ENCODE measurements at regions not wholly inside any gene's neighbourhood (a gene's known extent, or its start where the extent isn't known, plus 50 kb on each side); places are given as distances from the start of the nearest gene placed in this dataset.

DNA sequence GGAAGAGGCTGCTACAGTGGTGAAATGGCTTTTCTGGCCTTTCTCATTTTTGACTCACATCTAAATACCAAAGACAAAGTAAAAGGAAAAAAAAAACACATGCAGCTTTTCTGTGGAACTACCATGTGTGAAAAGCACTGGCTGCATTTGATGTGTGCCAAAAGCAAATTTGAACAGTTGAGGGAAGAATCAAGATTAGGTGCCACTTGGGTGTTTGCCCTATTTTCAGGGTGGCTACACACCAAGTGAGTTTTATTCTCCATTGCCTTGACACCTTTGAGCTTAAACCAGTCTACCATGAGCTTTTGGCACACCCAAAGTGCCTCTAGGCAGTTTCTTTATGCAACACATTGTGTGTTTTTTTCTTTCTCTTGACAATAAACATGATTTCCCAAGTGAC is 423.9 kb downstream of the FAM133A start:
- Histone ChIP-seq H3K9me3 (ENCODE audit: control insufficient read depth in 2 of 2, low read length in 2 of 2) (no peaks in the 10 kb centered on the region), H3K27me3 (ENCODE audit: control insufficient read depth, insufficient read depth, low read length) (no peaks in the 10 kb centered on the region), H3K27ac (ENCODE audit: insufficient read depth, low read length, poor library complexity, severe bottlenecking) (no peak overlapping the region), H3K4me3 (ENCODE audit: low read depth, low read length) (no peak overlapping the region), H3K36me3 (ENCODE audit: control insufficient read depth, insufficient read depth, low read length) (no peaks in the 10 kb centered on the region), H3K4me1 (ENCODE audit: control insufficient read depth, insufficient read depth, low read length, poor library complexity, severe bottlenecking) (no peaks in the 10 kb centered on the region)
- Mint-ChIP-seq H3K4me3 (no peak overlapping the region), H3K36me3 (no peaks in the 10 kb centered on the region), H3K27me3 (no peaks in the 10 kb centered on the region), H3K9me3 (peaks cover 0 to 5% (median 3%) of the 10 kb centered on the region in 7 donors), H3K27ac (no peak overlapping the region), H3K4me1 (peaks cover 0 to 8% (median 0%) of the 10 kb centered on the region in 4 donors)
- no peak for ATAC-seq (ENCODE audit: low read depth in 2 of 2)
- no peak for DNase-seq

- DNase-seq, result no peak
- no peak overlapping the region for H3K4me3 ChIP-seq (ENCODE audit: low read depth, low read length)
- peaks cover 0 to 4% (median 2%) of the 10 kb centered on the region in 7 donors for H3K9me3 Mint-ChIP-seq
- no peak overlapping the region for H3K27ac ChIP-seq (ENCODE audit: insufficient read depth, low read length, poor library complexity, severe bottlenecking)
- no peak overlapping the region for H3K4me3 Mint-ChIP-seq
- ATAC-seq (ENCODE audit: low read depth in 2 of 2), result no peak
- H3K27ac Mint-ChIP-seq, result no peak overlapping the region
- H3K27me3 Mint-ChIP-seq, result no peaks in the 10 kb centered on the region
- no peaks in the 10 kb centered on the region for H3K4me1 Mint-ChIP-seq
- H3K4me1 ChIP-seq (ENCODE audit: control insufficient read depth, insufficient read depth, low read length, poor library complexity, severe bottlenecking), result no peaks in the 10 kb centered on the region
- H3K36me3 ChIP-seq (ENCODE audit: control insufficient read depth, insufficient read depth, low read length), result no peaks in the 10 kb centered on the region
- H3K27me3 ChIP-seq (ENCODE audit: control insufficient read depth, insufficient read depth, low read length), result no peaks in the 10 kb centered on the region
- H3K9me3 ChIP-seq (ENCODE audit: control insufficient read depth in 2 of 2, low read length in 2 of 2), result no peaks in the 10 kb centered on the region
- H3K36me3 Mint-ChIP-seq, result no peaks in the 10 kb centered on the region
These were observed 434.0 kb downstream of the FAM133A start for GRCh38 chrX:94107981-94108380.

GRCh38 chrX:94114362-94114761 is 440.4 kb downstream of the FAM133A start:
- no peak overlapping the region for H3K4me3 Mint-ChIP-seq

DNA sequence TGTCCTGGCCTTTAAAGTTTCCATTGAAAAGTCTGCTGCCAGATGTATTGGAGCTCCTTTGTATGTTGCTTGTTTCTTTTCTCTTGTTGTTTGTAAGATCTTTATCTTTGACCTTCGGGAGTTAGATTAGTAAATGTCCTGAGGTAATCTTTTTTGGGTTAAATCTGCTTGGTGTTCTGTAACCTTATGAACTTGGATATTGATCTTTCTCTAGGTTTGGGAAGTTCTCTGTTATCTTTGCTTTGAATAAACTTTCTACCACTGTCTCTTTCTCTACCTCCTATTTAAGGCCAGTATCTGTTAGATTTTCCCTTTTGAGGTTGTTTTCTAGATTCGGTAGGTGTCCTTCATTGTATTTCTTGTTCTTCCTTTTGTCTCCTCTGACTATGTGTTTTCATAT is 447.8 kb downstream of the FAM133A start:
- Mint-ChIP-seq H3K27ac (no peak overlapping the region), H3K4me3 (no peak overlapping the region), H3K36me3 (no peaks in the 10 kb centered on the region), H3K4me1 (no peaks in the 10 kb centered on the region), H3K27me3 (no peaks in the 10 kb centered on the region), H3K9me3 (peaks cover 0 to 5% (median 0%) of the 10 kb centered on the region in 7 donors)
- DNase-seq (no peak), ATAC-seq (ENCODE audit: low read depth in 2 of 2) (no peak)
- Histone ChIP-seq H3K4me1 (ENCODE audit: control insufficient read depth, insufficient read depth, low read length, poor library complexity, severe bottlenecking) (no peaks in the 10 kb centered on the region), H3K4me3 (ENCODE audit: low read depth, low read length) (no peak overlapping the region), H3K27ac (ENCODE audit: insufficient read depth, low read length, poor library complexity, severe bottlenecking) (no peak overlapping the region), H3K27me3 (ENCODE audit: control insufficient read depth, insufficient read depth, low read length) (no peaks in the 10 kb centered on the region), H3K36me3 (ENCODE audit: control insufficient read depth, insufficient read depth, low read length) (no peaks in the 10 kb centered on the region), H3K9me3 (ENCODE audit: control insufficient read depth in 2 of 2, low read length in 2 of 2) (no peaks in the 10 kb centered on the region)

More at GRCh38 chrX:94114362-94114761, 440.4 kb downstream of the FAM133A start:
- H3K9me3 ChIP-seq (ENCODE audit: control insufficient read depth in 2 of 2, low read length in 2 of 2), result no peaks in the 10 kb centered on the region
- ATAC-seq (ENCODE audit: low read depth in 2 of 2), result no peak
- H3K4me1 Mint-ChIP-seq, result no peaks in the 10 kb centered on the region
- H3K9me3 Mint-ChIP-seq, result peaks cover 0 to 3% (median 0%) of the 10 kb centered on the region in 7 donors
- DNase-seq, result no peak
- H3K36me3 Mint-ChIP-seq, result no peaks in the 10 kb centered on the region
- no peaks in the 10 kb centered on the region for H3K27me3 ChIP-seq (ENCODE audit: control insufficient read depth, insufficient read depth, low read length)
- H3K4me3 ChIP-seq (ENCODE audit: low read depth, low read length), result no peak overlapping the region
- no peaks in the 10 kb centered on the region for H3K27me3 Mint-ChIP-seq
- no peak overlapping the region for H3K27ac ChIP-seq (ENCODE audit: insufficient read depth, low read length, poor library complexity, severe bottlenecking)
- H3K36me3 ChIP-seq (ENCODE audit: control insufficient read depth, insufficient read depth, low read length), result no peaks in the 10 kb centered on the region
- H3K4me1 ChIP-seq (ENCODE audit: control insufficient read depth, insufficient read depth, low read length, poor library complexity, severe bottlenecking), result no peaks in the 10 kb centered on the region
- no peak overlapping the region for H3K27ac Mint-ChIP-seq

DNA sequence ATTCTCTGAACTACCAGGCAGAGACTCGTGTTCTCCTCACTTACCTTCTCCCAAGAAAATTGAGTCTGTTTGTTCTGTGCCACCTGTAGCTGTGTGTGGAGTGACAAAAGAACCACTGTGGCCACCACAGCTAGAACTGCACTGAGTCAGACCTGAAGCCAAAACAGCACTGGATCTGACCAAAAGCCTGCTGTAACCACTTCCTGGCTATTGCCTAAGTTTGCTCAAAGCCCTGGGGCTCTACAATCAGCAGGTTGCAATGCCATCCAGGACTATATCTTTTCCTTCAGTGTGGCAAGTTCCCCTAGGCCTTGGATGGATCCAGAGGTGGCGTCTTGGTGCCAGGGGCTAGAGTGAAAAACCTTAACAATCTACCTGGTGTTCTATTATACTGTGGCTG is 449.1 kb downstream of the FAM133A start:
- DNase-seq (no peak), ATAC-seq (ENCODE audit: low read depth in 2 of 2) (no peak)
- H3K4me1 Mint-ChIP-seq, result no peaks in the 10 kb centered on the region
- peaks cover 0 to 5% (median 0%) of the 10 kb centered on the region in 7 donors for H3K9me3 Mint-ChIP-seq
- no peaks in the 10 kb centered on the region for H3K27me3 Mint-ChIP-seq
- H3K27ac Mint-ChIP-seq, result no peak overlapping the region
- Histone ChIP-seq H3K9me3 (ENCODE audit: control insufficient read depth in 2 of 2, low read length in 2 of 2) (peaks cover 0 to 2% of the 10 kb centered on the region in 2 experiments), H3K27ac (ENCODE audit: insufficient read depth, low read length, poor library complexity, severe bottlenecking) (no peak overlapping the region), H3K36me3 (ENCODE audit: control insufficient read depth, insufficient read depth, low read length) (no peaks in the 10 kb centered on the region), H3K4me3 (ENCODE audit: low read depth, low read length) (no peak overlapping the region), H3K4me1 (ENCODE audit: control insufficient read depth, insufficient read depth, low read length, poor library complexity, severe bottlenecking) (no peaks in the 10 kb centered on the region), H3K27me3 (ENCODE audit: control insufficient read depth, insufficient read depth, low read length) (no peaks in the 10 kb centered on the region)
- no peaks in the 10 kb centered on the region for H3K36me3 Mint-ChIP-seq
- H3K4me3 Mint-ChIP-seq, result no peak overlapping the region

GRCh38 chrX:94162971-94163370 is 489.0 kb downstream of the FAM133A start:
- H3K9me3 Mint-ChIP-seq, result peaks cover 0 to 7% (median 1%) of the 10 kb centered on the region in 7 donors
- no peak overlapping the region for H3K4me3 Mint-ChIP-seq
- Histone ChIP-seq H3K27ac (ENCODE audit: insufficient read depth, low read length, poor library complexity, severe bottlenecking) (no peak overlapping the region), H3K9me3 (ENCODE audit: control insufficient read depth in 2 of 2, low read length in 2 of 2) (no peaks in the 10 kb centered on the region), H3K4me3 (ENCODE audit: low read depth, low read length) (no peak overlapping the region), H3K4me1 (ENCODE audit: control insufficient read depth, insufficient read depth, low read length, poor library complexity, severe bottlenecking) (no peaks in the 10 kb centered on the region), H3K36me3 (ENCODE audit: control insufficient read depth, insufficient read depth, low read length) (no peaks in the 10 kb centered on the region), H3K27me3 (ENCODE audit: control insufficient read depth, insufficient read depth, low read length) (no peaks in the 10 kb centered on the region)
- no peak for DNase-seq
- no peak overlapping the region for H3K27ac Mint-ChIP-seq
- no peaks in the 10 kb centered on the region for H3K4me1 Mint-ChIP-seq
- no peaks in the 10 kb centered on the region for H3K36me3 Mint-ChIP-seq
- ATAC-seq (ENCODE audit: low read depth in 2 of 2), result no peak
- H3K27me3 Mint-ChIP-seq, result no peaks in the 10 kb centered on the region

DNA sequence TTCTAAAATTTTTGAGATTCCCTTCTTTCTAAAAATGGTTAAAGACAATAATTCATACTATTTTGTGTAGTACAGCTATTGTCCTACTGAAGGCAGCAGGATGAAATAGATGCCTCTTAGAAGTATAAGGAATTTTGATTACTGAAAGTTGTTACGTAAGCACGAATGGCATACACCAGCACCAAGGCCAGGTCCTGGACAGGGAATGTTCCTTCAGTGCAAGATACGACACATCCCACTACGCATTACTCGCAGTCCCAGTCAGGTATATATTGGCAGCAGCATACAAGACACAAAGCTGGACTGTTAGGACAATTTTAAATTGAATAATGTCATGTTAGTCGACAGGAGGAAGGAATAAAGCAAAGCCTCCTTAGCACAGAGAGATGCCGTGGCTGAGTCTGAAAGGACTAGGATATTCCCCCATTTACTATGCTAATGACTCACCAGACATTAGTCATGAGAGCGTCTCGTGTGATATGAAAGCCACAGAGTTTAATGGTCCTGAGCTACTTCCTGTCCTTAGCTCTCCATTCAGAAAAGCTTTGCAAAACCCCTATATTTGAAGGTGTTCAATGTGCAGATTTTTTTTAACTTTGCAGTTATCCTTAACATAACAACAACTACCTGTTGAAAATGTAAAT is 504.3 kb downstream of the FAM133A start:
- no peaks in the 10 kb centered on the region for H3K9me3 ChIP-seq (ENCODE audit: control insufficient read depth in 2 of 2, low read length in 2 of 2)

DNA sequence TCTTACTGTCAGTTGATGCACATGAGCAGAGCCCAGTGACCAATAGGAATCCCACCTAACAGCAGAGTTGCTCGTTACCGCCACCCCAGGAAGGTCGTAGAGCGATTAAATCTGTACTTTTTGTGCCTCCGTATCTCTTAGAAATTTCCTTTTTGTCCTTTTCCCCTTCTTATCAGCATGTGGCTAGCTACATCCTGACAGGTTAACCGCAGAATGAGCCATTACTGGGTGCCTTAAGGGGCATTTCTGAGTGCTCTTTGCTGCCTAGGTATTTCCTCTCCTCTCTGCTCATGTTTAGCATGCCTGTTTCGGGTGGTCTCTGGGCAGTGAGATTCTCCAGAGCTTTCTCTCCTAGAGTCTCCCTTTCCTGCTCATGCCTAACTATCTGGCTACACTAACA is 530.5 kb downstream of the FAM133A start:
- Histone ChIP-seq H3K9me3 (ENCODE audit: control insufficient read depth in 2 of 2, low read length in 2 of 2) (no peaks in the 10 kb centered on the region), H3K4me1 (ENCODE audit: control insufficient read depth, insufficient read depth, low read length, poor library complexity, severe bottlenecking) (no peaks in the 10 kb centered on the region), H3K27me3 (ENCODE audit: control insufficient read depth, insufficient read depth, low read length) (no peaks in the 10 kb centered on the region), H3K4me3 (ENCODE audit: low read depth, low read length) (no peak overlapping the region), H3K36me3 (ENCODE audit: control insufficient read depth, insufficient read depth, low read length) (no peaks in the 10 kb centered on the region), H3K27ac (ENCODE audit: insufficient read depth, low read length, poor library complexity, severe bottlenecking) (no peak overlapping the region)
- no peak for ATAC-seq (ENCODE audit: low read depth in 2 of 2)
- no peak overlapping the region for H3K4me3 Mint-ChIP-seq
- H3K27ac Mint-ChIP-seq, result no peak overlapping the region
- no peaks in the 10 kb centered on the region for H3K36me3 Mint-ChIP-seq
- no peaks in the 10 kb centered on the region for H3K27me3 Mint-ChIP-seq
- peaks cover 0 to 3% (median 0%) of the 10 kb centered on the region in 7 donors for H3K9me3 Mint-ChIP-seq
- no peak for DNase-seq
- H3K4me1 Mint-ChIP-seq, result no peaks in the 10 kb centered on the region

More for the DNA sequence above, 504.3 kb downstream of the FAM133A start:
- Mint-ChIP-seq H3K27ac (no peak overlapping the region), H3K36me3 (no peaks in the 10 kb centered on the region), H3K4me1 (no peaks in the 10 kb centered on the region), H3K4me3 (no peak overlapping the region), H3K9me3 (peaks cover 0 to 9% (median 4%) of the 10 kb centered on the region in 7 donors), H3K27me3 (no peaks in the 10 kb centered on the region)
- Histone ChIP-seq H3K4me1 (ENCODE audit: control insufficient read depth, insufficient read depth, low read length, poor library complexity, severe bottlenecking) (no peaks in the 10 kb centered on the region), H3K27me3 (ENCODE audit: control insufficient read depth, insufficient read depth, low read length) (no peaks in the 10 kb centered on the region), H3K36me3 (ENCODE audit: control insufficient read depth, insufficient read depth, low read length) (no peaks in the 10 kb centered on the region), H3K4me3 (ENCODE audit: low read depth, low read length) (no peak overlapping the region), H3K27ac (ENCODE audit: insufficient read depth, low read length, poor library complexity, severe bottlenecking) (no peak overlapping the region)
- no peak for ATAC-seq (ENCODE audit: low read depth in 2 of 2)
- DNase-seq, result no peak
